ENCODE measurements at regions not wholly inside any gene's neighbourhood (a gene's known extent, or its start where the extent isn't known, plus 50 kb on each side); places are given as distances from the start of the nearest gene placed in this dataset.

- H3K23ac ChIP-seq (ENCODE audit: insufficient read length, low read depth, low read length): no peak overlapping the region
- Mint-ChIP-seq H3K9me3 (no peaks in the 10 kb centered on the region; a peak in 1 of 5 replicates), H3K36me3 (ENCODE audit: insufficient read depth in 1 of 3, low read depth in 3 of 3) (no peaks in the 10 kb centered on the region; a peak in 1 of 7 replicates), H3K27ac (no peak overlapping the region), H3K4me3 (no peak overlapping the region), H3K27me3 (ENCODE audit: low read depth) (peaks cover 17% of the 10 kb centered on the region), H3K4me1 (peaks cover 0 to 3% of the 10 kb centered on the region in 2 experiments; a peak in 1 of 4 replicates)
- no peaks in the 10 kb centered on the region for H3K27me3 ChIP-seq (ENCODE audit: insufficient read depth, low read length)
- no peak overlapping the region for H4K8ac ChIP-seq (replicated peaks; ENCODE audit: insufficient read length, low read depth, low read length)
- no peak overlapping the region for H2BK120ac ChIP-seq (ENCODE audit: low read depth, low read length, poor library complexity, severe bottlenecking)
- no peaks in the 10 kb centered on the region for H3K79me2 ChIP-seq (ENCODE audit: insufficient read depth, low read length)
- H4K20me1 ChIP-seq (ENCODE audit: control insufficient read depth, insufficient read depth, insufficient read length): no peaks in the 10 kb centered on the region
- peak; percentile 82 for DNase-seq
- no peak overlapping the region for H2AK5ac ChIP-seq (ENCODE audit: insufficient read length, low read length)
- H3K9me3 ChIP-seq (ENCODE audit: control insufficient read depth, low read depth, low read length): no peaks in the 10 kb centered on the region
- H4K5ac ChIP-seq (ENCODE audit: insufficient read length, low read depth, low read length): no peak overlapping the region
- no peak overlapping the region for H2AFZ ChIP-seq (ENCODE audit: low read length)
- no CpG with 5 or more reads among the region's 13 CpGs for WGBS (ENCODE audit: extremely low coverage, insufficient read length, low lambda C conversion rate)
- no peak overlapping the region for H3K18ac ChIP-seq (ENCODE audit: insufficient read length, low read depth, low read length)
- H3K56ac ChIP-seq (ENCODE audit: insufficient read length, low read depth, low read length): no peak overlapping the region
- no peak overlapping the region for H3K4ac ChIP-seq (ENCODE audit: low read depth, low read length)
- H2BK15ac ChIP-seq (ENCODE audit: low read depth, low read length): no peak overlapping the region
- H3K4me2 ChIP-seq (ENCODE audit: insufficient read depth, insufficient read length, low read length): no peak overlapping the region
- no peak overlapping the region for H2BK12ac ChIP-seq (ENCODE audit: insufficient read length, low read depth, low read length)
- H4K91ac ChIP-seq (ENCODE audit: insufficient read length, low read depth, low read length): no peak overlapping the region
- H3K79me1 ChIP-seq (ENCODE audit: insufficient read depth, low read depth, low read length, poor library complexity, severe bottlenecking): no peaks in the 10 kb centered on the region
- H3K27ac ChIP-seq (ENCODE audit: insufficient read length, low read depth, low read length): no peak overlapping the region
- peak; percentile 97 for TF ChIP-seq CTCF (conservative IDR thresholded peaks at IDR 0.05)
- no peak overlapping the region for H2BK5ac ChIP-seq (ENCODE audit: insufficient read length, low read length)
- H3K4me1 ChIP-seq (ENCODE audit: insufficient read depth, low read length): no peaks in the 10 kb centered on the region
- no peak overlapping the region for H2BK20ac ChIP-seq (ENCODE audit: low read depth, low read length, poor library complexity, severe bottlenecking)
- H3T11ph ChIP-seq (ENCODE audit: low read length): no peak overlapping the region
- H3K14ac ChIP-seq (ENCODE audit: insufficient read depth, low read length): no peak overlapping the region
- no peak overlapping the region for H3K9ac ChIP-seq (ENCODE audit: extremely low read depth, insufficient read length, low read length)
- H3K23me2 ChIP-seq (ENCODE audit: insufficient read length, low read depth, low read length, poor library complexity, severe bottlenecking): no peaks in the 10 kb centered on the region
These were observed 75.3 kb upstream of the AMZ2 start for GRCh38 chr17:68172461-68172954.

Data from H9 (cell line).